CD8-positive, alpha-beta memory T cell (primary cell): ENCODE measurements at regions not wholly inside any gene's neighbourhood (a gene's known extent, or its start where the extent isn't known, plus 50 kb on each side); places are given as distances from the start of the nearest gene placed in this dataset.

Experiments
- CTCF ChIA-PET: fragments of 350-600 bp; sonication (Branson Sonifier 250); formaldehyde crosslinking; loops from one replicate; lab custom pipeline; 2021; ENCODE audit warnings: antibody characterized with exemption; lab: Charles Lee
- POLR2A ChIA-PET: fragments of 350-600 bp; sonication (Branson Sonifier 250); formaldehyde crosslinking; loops from one replicate; lab custom pipeline; 2021; ENCODE audit warnings: antibody characterized with exemption; lab: Charles Lee
- DNase-seq, 5 donors: peaks; one replicate each; pipeline versions ENCODE4 v3.0.0 to v3.0.0-alpha.2; 2020 to 2022; ENCODE audit warnings: mixed read lengths in 1 of 5
- H3K27ac ChIP-seq: one replicate; pipeline ENCODE4 v1.7.0; 2013; ENCODE audit warnings: low read depth, mild to moderate bottlenecking, low read length, moderate library complexity
- H3K27me3 ChIP-seq: 2 replicates; pipeline ENCODE4 v1.7.0; 2013; ENCODE audit warnings: low read length, mild to moderate bottlenecking; ENCODE audit not compliant: insufficient read depth, poor library complexity, severe bottlenecking
- H3K36me3 ChIP-seq: 2 replicates; pipeline ENCODE4 v1.7.0; 2013; ENCODE audit warnings: mild to moderate bottlenecking, low read length, moderate library complexity; ENCODE audit not compliant: insufficient read depth
- H3K4me1 ChIP-seq: 2 replicates; pipeline ENCODE4 v1.7.0; 2013; ENCODE audit warnings: mild to moderate bottlenecking, low read length, moderate library complexity; ENCODE audit not compliant: insufficient read depth
- H3K4me3 ChIP-seq: 2 replicates; pipeline ENCODE4 v1.7.0; 2013; ENCODE audit warnings: mild to moderate bottlenecking, low read length
- H3K9me3 ChIP-seq: 2 replicates; pipeline ENCODE4 v1.7.0; 2013; ENCODE audit warnings: mild to moderate bottlenecking, low read length
- H3K27ac Mint-ChIP-seq, 8 donors: one replicate each; pipeline ENCODE4 v1.8.0; 2020 to 2021; ENCODE audit warnings: mixed read lengths in 8 of 8, mild to moderate bottlenecking in 6 of 8, inconsistent platforms in 3 of 8, moderate library complexity in 3 of 8
- H3K27me3 Mint-ChIP-seq, 2 donors: one replicate each; pipeline ENCODE4 v1.8.0; 2020 to 2021; ENCODE audit warnings: mixed read lengths in 2 of 2, mild to moderate bottlenecking in 1 of 2, moderate library complexity in 1 of 2
- H3K36me3 Mint-ChIP-seq, 3 donors: one replicate each; pipeline ENCODE4 v1.8.0; 2020 to 2021; ENCODE audit warnings: mixed read lengths in 3 of 3, inconsistent platforms in 1 of 3, mild to moderate bottlenecking in 1 of 3
- H3K4me1 Mint-ChIP-seq, 3 donors: one replicate each; pipeline ENCODE4 v1.8.0; 2020 to 2021; ENCODE audit warnings: mixed read lengths in 3 of 3, inconsistent platforms in 1 of 3, mild to moderate bottlenecking in 1 of 3
- H3K4me3 Mint-ChIP-seq, 7 donors: one replicate each; pipeline ENCODE4 v1.8.0; 2020 to 2021; ENCODE audit warnings: mixed read lengths in 7 of 7, mild to moderate bottlenecking in 6 of 7, moderate library complexity in 4 of 7, inconsistent platforms in 2 of 7
- H3K9me3 Mint-ChIP-seq, 5 donors: one replicate each; pipeline ENCODE4 v1.8.0; 2020 to 2022; ENCODE audit warnings: mixed read lengths in 5 of 5, mild to moderate bottlenecking in 3 of 5, moderate library complexity in 2 of 5, inconsistent platforms in 1 of 5

GRCh38 chr3:23096041-23096440 is 107.1 kb upstream of the UBE2E2 start:
- H3K36me3 ChIP-seq = no peaks in the 10 kb centered on the region
- Mint-ChIP-seq H3K36me3 (peaks cover 0 to 1% (median 0%) of the 10 kb centered on the region in 3 donors), H3K4me1 (no peaks in the 10 kb centered on the region), H3K9me3 (peaks cover 0 to 9% (median 6%) of the 10 kb centered on the region in 5 donors), H3K27me3 (peaks cover 0 to 1% of the 10 kb centered on the region in 2 donors), H3K27ac (no peak overlapping the region), H3K4me3 (no peak overlapping the region)
- no peak overlapping the region for H3K4me3 ChIP-seq
- H3K9me3 ChIP-seq = no peaks in the 10 kb centered on the region
- CTCF ChIA-PET = no interaction called here
- H3K27me3 ChIP-seq = no peaks in the 10 kb centered on the region
- POLR2A ChIA-PET = no interaction called here
- H3K27ac ChIP-seq = no peak overlapping the region
- no peak for DNase-seq
- no peaks in the 10 kb centered on the region for H3K4me1 ChIP-seq

GRCh38 chr3:23099021-23099420 is 104.1 kb upstream of the UBE2E2 start:
- H3K36me3 ChIP-seq = no peaks in the 10 kb centered on the region
- H3K9me3 Mint-ChIP-seq = peaks cover 0 to 7% (median 3%) of the 10 kb centered on the region in 5 donors
- H3K4me1 ChIP-seq = no peaks in the 10 kb centered on the region
- H3K4me3 ChIP-seq = no peak overlapping the region
- no peaks in the 10 kb centered on the region for H3K27me3 ChIP-seq
- H3K27ac Mint-ChIP-seq = no peak overlapping the region
- no peaks in the 10 kb centered on the region for H3K4me1 Mint-ChIP-seq
- no peak overlapping the region for H3K4me3 Mint-ChIP-seq
- no peak for DNase-seq
- no peaks in the 10 kb centered on the region for H3K27me3 Mint-ChIP-seq
- H3K36me3 Mint-ChIP-seq = peaks cover 0 to 1% (median 0%) of the 10 kb centered on the region in 3 donors
- CTCF ChIA-PET = no interaction called here
- H3K27ac ChIP-seq = no peak overlapping the region
- no peaks in the 10 kb centered on the region for H3K9me3 ChIP-seq
- POLR2A ChIA-PET = no interaction called here

DNA sequence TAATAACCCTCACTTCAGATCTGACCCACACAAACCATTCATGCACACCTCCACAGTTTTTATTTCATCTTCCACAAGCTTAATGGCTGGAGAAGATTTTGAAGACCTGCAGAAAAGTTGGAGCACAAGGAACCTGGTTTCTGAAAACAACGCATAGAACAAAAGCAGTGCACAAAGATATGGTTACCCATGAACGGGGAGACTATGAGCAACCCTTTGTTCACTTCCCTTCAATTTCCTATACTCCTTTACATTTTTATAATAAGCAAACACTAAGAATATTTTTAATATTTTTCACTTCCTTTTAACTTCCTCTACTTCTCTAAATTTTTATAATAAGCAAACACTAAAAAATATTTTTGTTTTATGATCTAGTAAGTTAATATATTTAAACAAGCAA is 103.5 kb upstream of the UBE2E2 start:
- H3K4me1 Mint-ChIP-seq = no peaks in the 10 kb centered on the region
- no peak overlapping the region for H3K27ac Mint-ChIP-seq
- no peaks in the 10 kb centered on the region for H3K27me3 ChIP-seq
- H3K4me3 ChIP-seq = no peak overlapping the region
- H3K9me3 ChIP-seq = no peaks in the 10 kb centered on the region
- ChIA-PET CTCF (no interaction called here), POLR2A (no interaction called here)
- peaks cover 0 to 7% (median 3%) of the 10 kb centered on the region in 5 donors for H3K9me3 Mint-ChIP-seq
- peaks cover 0 to 1% (median 0%) of the 10 kb centered on the region in 3 donors for H3K36me3 Mint-ChIP-seq
- DNase-seq = no peak
- no peak overlapping the region for H3K27ac ChIP-seq
- H3K27me3 Mint-ChIP-seq = no peaks in the 10 kb centered on the region
- no peaks in the 10 kb centered on the region for H3K36me3 ChIP-seq
- H3K4me1 ChIP-seq = no peaks in the 10 kb centered on the region
- no peak overlapping the region for H3K4me3 Mint-ChIP-seq

DNA sequence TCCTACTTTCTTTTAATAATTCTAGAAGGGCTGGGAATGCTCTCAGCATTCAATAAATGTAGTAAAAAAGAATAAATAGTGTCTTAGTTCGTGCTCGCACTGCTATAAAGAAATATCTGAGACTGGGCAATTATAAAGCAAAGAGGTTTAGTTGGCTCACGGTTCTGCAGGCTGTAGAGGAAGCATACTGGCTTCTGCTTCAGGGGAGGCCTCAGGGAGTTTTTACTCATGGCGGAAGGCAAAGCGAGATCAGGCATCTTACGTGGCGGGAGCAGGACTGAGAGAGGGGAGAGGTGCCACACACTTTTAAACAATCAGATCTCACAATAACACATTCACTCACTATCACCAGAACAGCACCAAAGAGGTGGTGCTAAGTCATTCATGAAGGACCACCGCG is 103.0 kb upstream of the UBE2E2 start:
- ChIA-PET CTCF (no interaction called here), POLR2A (no interaction called here)
- no peak for DNase-seq

GRCh38 chr3:23103764-23104163 is 99.4 kb upstream of the UBE2E2 start:
- ChIA-PET CTCF (no interaction called here), POLR2A (no interaction called here)
- no peak for DNase-seq
- no peaks in the 10 kb centered on the region for H3K27me3 ChIP-seq
- H3K36me3 ChIP-seq = no peaks in the 10 kb centered on the region
- no peaks in the 10 kb centered on the region for H3K9me3 ChIP-seq
- Mint-ChIP-seq H3K27ac (no peak overlapping the region), H3K4me1 (peaks cover 0 to 4% (median 0%) of the 10 kb centered on the region in 3 donors), H3K27me3 (no peaks in the 10 kb centered on the region), H3K36me3 (peaks cover 0 to 1% (median 0%) of the 10 kb centered on the region in 3 donors), H3K4me3 (no peak overlapping the region), H3K9me3 (peaks cover 0 to 6% (median 2%) of the 10 kb centered on the region in 5 donors)
- H3K27ac ChIP-seq = no peak overlapping the region
- H3K4me3 ChIP-seq = no peak overlapping the region
- H3K4me1 ChIP-seq = no peaks in the 10 kb centered on the region

More for the DNA sequence above, 103.0 kb upstream of the UBE2E2 start:
- Histone ChIP-seq H3K9me3 (no peaks in the 10 kb centered on the region), H3K27me3 (no peaks in the 10 kb centered on the region), H3K4me1 (no peaks in the 10 kb centered on the region), H3K27ac (no peak overlapping the region), H3K4me3 (no peak overlapping the region), H3K36me3 (no peaks in the 10 kb centered on the region)
- no peaks in the 10 kb centered on the region for H3K27me3 Mint-ChIP-seq
- peaks cover 0 to 1% (median 0%) of the 10 kb centered on the region in 3 donors for H3K36me3 Mint-ChIP-seq
- peaks cover 0 to 7% (median 0%) of the 10 kb centered on the region in 5 donors for H3K9me3 Mint-ChIP-seq
- H3K4me1 Mint-ChIP-seq = no peaks in the 10 kb centered on the region
- H3K4me3 Mint-ChIP-seq = no peak overlapping the region
- H3K27ac Mint-ChIP-seq = no peak overlapping the region

DNA sequence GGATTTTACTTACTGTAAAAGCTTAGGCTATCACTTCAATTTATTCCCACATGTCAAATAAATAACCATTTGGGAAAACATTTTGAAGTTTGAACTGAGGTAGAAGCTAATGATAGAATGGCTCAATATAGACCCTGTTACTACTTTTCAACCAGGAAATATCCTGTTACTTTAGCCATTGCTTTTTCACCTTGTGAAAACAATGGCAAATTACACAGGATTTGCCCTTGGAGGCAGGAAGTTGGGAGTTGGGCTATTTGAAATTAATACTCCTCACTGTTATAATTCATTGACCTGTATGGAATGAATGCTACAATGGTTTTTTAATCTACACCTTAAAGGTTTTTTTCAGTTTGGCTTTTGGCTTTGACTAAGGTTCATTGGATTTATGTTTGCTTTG is 98.1 kb upstream of the UBE2E2 start:
- Histone ChIP-seq H3K9me3 (no peaks in the 10 kb centered on the region), H3K4me3 (no peak overlapping the region), H3K4me1 (no peaks in the 10 kb centered on the region), H3K27ac (no peak overlapping the region), H3K36me3 (no peaks in the 10 kb centered on the region), H3K27me3 (no peaks in the 10 kb centered on the region)
- Mint-ChIP-seq H3K4me1 (peaks cover 0 to 4% (median 0%) of the 10 kb centered on the region in 3 donors), H3K9me3 (peaks cover 0 to 8% (median 2%) of the 10 kb centered on the region in 5 donors), H3K4me3 (no peak overlapping the region), H3K36me3 (peaks cover 0 to under 1% (median 0%) of the 10 kb centered on the region in 3 donors), H3K27ac (no peak overlapping the region), H3K27me3 (no peaks in the 10 kb centered on the region)
- no peak for DNase-seq
- CTCF ChIA-PET = no interaction called here
- POLR2A ChIA-PET = no interaction called here

DNA sequence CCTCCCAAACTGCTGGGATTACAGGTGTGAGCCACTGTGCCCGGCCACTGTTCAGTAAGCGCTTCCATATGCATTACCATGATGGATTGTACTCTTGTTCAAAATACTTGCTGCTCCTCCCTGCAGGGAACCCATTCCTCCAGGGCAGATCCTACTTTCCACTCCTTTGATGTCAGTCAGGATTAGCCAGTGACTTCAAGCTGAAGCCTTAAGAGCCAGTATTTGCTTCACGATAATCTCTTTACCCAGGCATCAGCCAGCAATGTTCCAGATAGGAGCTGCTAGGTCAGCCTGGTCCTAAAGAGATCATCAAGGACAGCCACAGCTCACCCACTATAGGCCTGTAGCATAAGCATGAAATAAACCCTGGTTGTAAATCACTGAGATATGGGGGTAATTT is 96.5 kb upstream of the UBE2E2 start:
- Histone ChIP-seq H3K27ac (no peak overlapping the region), H3K4me1 (no peaks in the 10 kb centered on the region), H3K9me3 (no peaks in the 10 kb centered on the region), H3K27me3 (no peaks in the 10 kb centered on the region), H3K4me3 (no peak overlapping the region), H3K36me3 (no peaks in the 10 kb centered on the region)
- no peak for DNase-seq
- Mint-ChIP-seq H3K4me1 (peaks cover 0 to 4% (median 0%) of the 10 kb centered on the region in 3 donors), H3K27me3 (no peaks in the 10 kb centered on the region), H3K36me3 (no peaks in the 10 kb centered on the region), H3K9me3 (peaks cover 0 to 10% (median 2%) of the 10 kb centered on the region in 5 donors), H3K4me3 (no peak overlapping the region), H3K27ac (no peak overlapping the region)
- ChIA-PET POLR2A (no interaction called here), CTCF (no interaction called here)

- Histone ChIP-seq H3K4me1 (no peaks in the 10 kb centered on the region), H3K4me3 (no peak overlapping the region), H3K27ac (no peak overlapping the region), H3K27me3 (no peaks in the 10 kb centered on the region), H3K36me3 (no peaks in the 10 kb centered on the region), H3K9me3 (no peaks in the 10 kb centered on the region)
- H3K4me1 Mint-ChIP-seq = peaks cover 0 to 4% (median 0%) of the 10 kb centered on the region in 3 donors
- H3K4me3 Mint-ChIP-seq = no peak overlapping the region
- H3K27me3 Mint-ChIP-seq = no peaks in the 10 kb centered on the region
- ChIA-PET CTCF (no interaction called here), POLR2A (no interaction called here)
- H3K27ac Mint-ChIP-seq = no peak overlapping the region
- no peak for DNase-seq
- no peaks in the 10 kb centered on the region for H3K36me3 Mint-ChIP-seq
- peaks cover 0 to 10% (median 3%) of the 10 kb centered on the region in 5 donors for H3K9me3 Mint-ChIP-seq
These were observed 95.9 kb upstream of the UBE2E2 start for GRCh38 chr3:23107221-23107620.
